T follicular helper cell (primary cell): ENCODE measurements at regions not wholly inside any gene's neighbourhood (a gene's known extent, or its start where the extent isn't known, plus 50 kb on each side); places are given as distances from the start of the nearest gene placed in this dataset.
A peak's percentile ranks its signal among the peaks of the same experiment; 100 is the strongest.
"Not testable (repeated sequence)": the region's sequence is repeated elsewhere in the genome, so short reads cannot be mapped to it uniquely, and the experiment has no call there.

ENCODE experiments used
- DNase-seq: peaks from one replicate; pipeline ENCODE4 v3.0.0-alpha.2; 2020; ENCODE audit warnings: low read depth

GRCh38 chr10:29756451-29756850 lies 121.7 kb upstream of the SVIL start:
- DNase-seq: no peak

GRCh38 chr10:29753283-29753682 lies 118.5 kb upstream of the SVIL start:
- DNase-seq: no peak

- no peak for DNase-seq
Observed at GRCh38 chr10:29751684-29752083, 116.9 kb upstream of the SVIL start.

DNA sequence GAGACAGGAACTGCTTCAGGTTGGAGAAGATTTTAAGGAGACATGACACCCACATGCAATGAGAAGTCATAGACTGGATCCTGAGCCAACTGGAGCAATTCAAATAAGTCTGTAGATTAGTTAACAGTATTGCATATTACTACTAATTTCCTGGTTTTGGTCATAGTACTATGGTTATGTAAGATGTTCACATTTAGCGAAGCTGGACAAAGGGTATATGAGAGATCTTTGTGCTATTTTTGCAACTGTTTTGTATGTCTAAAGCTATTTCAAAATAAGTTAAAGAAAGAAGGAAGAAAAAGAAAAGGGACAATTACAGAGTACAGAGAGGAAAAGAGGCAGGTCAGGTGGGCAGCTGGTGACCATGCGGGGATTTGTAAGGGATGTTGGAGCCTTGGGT lies 116.5 kb upstream of the SVIL start:
- no peak for DNase-seq

- DNase-seq: no peak
Observed at GRCh38 chr10:29749150-29749549, 114.4 kb upstream of the SVIL start.

- no peak for DNase-seq
Observed at GRCh38 chr10:29748109-29748650, 113.4 kb upstream of the SVIL start.

- DNase-seq: no peak
Observed at GRCh38 chr10:29746080-29746797, 111.5 kb upstream of the SVIL start.

- DNase-seq: no peak
Observed at GRCh38 chr10:29740981-29741545, 106.3 kb upstream of the SVIL start.

GRCh38 chr10:29738341-29738740 lies 103.6 kb upstream of the SVIL start:
- no peak for DNase-seq

DNA sequence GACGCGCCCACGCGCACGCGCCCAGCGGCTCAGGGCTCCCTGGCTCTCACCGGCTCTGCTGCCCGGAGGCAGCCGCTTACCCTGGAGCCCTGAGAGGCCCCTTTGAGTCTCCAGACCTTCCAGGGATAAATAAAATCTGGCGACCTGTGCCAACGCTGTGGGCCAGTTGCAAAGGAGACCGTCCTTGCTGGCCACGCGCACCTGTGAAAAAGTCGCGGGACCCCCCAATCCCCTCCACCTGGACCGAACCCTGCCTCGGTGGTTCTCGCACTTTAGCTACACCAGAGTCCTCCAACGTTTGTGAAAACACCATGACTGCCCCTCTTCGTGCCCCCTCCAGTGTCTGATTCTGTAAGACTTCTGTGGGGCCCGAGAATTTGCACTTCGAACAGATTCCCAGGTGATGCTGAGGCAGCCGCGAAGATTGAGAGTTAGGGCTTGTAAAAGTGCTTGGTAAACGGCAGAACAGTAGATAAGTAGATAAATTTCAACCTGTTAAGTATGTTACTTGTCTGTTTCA lies 102.4 kb upstream of the SVIL start:
- DNase-seq: no peak

DNA sequence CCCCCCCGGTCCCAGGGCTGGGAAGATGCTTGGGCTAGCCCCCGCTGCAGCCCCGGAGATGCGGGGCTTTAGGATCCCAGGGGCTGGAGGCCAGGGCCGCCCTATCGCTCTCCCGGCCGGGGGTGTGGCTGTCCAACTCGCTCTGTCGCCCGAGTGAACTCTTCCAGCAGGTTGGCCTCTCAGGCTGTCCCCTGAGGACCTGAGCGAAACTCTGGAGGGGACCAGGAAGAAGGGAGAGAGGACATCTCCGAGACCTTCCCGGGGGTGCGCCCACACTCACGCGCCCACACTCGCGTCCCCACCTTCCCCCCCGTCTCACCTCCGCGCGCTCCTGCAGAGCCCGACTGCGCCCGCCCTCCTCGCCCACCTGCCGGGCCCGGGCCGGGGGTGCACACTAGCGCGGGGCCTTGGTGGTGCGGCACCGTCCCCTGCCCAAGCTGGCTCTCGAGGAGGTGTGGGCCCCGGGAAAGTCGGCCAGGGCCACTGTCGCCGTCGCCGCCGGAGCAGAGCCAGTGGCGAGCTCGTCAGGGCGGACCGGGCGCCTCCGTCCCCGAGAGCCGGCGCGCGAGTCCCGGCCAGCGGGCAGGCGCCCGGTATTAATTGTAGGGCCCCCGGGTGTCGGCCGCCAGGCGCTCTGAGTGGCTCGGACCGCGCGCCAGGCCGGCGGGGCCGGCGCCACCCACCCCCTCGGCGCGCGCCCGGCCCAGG lies 101.7 kb upstream of the SVIL start:
- DNase-seq: peak; percentile 4

GRCh38 chr10:29735628-29736365 lies 101.0 kb upstream of the SVIL start:
- peak; percentile 55 for DNase-seq

DNA sequence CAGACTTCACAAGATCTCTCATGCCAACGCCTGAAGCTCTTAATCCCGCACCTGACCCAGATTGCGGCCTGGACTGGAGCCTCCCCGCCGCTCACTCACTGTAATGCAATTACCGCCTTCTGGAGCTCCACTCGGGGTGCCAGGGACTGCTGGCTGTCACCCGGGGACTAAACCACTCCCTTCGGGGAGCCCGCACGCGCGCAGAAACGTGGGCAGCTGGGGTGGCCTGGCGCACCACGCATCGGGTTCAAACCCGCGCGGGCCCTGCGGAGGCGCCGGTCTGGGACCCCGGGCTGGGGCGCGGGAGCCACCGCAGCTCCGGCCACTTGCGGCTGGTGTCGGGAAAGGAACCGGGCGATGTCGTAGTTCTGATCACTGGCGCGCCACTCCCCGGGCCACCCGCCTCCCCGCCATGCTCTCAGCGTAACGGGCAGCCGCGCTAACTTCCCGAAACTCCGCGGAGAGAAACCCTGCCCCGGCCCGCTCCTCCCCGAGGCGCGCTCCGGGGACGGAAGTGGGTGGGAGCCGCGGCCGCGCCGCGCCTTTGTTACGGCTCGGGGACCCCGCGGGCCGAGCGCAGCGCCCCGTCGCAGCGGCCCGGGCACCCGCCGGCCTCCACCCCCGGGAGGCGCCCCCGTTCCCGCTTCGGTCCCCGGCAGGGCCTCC lies 100.3 kb upstream of the SVIL start:
- DNase-seq: peak; percentile 9

DNA sequence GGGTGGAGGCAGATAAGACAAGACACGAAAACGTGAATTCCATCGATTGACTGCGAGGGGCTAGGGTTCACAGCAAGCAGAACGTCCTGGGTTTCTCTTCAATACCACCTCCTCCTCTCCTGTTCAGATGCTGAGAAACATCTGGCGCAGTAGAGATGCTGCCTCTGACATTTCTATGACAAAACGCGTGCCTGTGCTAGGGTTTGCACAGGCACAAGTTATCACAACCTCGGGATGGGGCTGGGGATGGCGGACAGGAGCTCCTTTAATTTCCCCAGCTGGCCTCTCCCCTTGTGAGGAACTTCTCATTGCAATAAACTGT lies 99.8 kb upstream of the SVIL start:
- no peak for DNase-seq

GRCh38 chr10:29733323-29733722 lies 98.6 kb upstream of the SVIL start:
- no peak for DNase-seq

DNA sequence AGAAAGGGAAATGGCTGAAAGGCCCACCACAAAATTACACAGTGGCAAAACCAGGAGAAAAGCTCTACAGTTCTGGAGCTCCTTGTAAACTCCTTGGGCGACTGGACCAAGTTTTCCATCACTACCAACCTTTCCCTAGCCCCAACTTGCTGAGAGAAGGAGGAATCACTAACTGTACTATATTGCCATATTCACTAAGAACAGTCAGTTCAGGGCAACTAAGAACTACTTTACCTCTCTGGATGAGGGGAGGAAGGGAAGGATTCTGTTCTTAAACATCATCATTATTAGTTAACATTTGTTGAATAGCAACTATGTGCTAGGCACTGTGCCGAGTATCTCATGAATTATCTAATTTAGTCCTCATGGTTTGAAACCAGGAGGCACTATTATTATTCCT lies 98.1 kb upstream of the SVIL start:
- DNase-seq: no peak

DNA sequence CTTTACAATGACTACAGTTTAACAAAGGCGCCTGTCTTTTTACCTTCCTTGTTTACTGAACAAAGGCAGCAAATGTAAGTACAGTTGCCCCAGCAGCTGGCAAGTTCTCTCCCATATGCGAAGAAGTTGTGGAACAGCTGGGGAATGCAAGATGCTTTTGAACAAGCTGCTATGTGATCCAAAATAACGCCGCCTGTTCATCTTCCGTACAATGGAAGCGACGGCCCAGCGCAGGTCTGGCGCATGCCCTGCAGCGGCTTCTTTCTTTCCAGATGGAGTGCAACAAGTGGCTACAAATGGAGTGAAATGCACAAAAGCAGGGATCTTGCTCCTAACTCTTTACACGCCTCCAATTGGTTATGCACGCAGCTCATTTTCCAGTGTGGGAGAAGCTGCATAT lies 97.0 kb upstream of the SVIL start:
- DNase-seq: no peak

DNA sequence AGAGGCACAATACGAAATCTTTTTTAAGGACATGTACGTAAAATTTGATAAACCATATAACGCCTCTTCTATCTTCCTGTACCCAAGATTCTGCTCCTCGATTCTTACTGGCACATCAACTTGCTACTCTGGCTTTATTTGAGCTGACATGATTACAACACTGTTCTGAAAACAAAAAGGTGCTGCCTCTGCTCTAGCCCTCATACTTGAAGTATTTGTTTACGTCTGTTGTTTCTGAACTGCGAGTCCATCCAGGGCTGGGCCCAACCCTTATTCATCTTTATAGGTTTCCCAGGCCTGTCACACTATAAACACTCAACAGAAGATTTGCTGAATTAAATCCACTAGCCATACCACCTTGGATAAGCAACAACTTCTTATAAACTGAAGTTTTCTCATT lies 96.2 kb upstream of the SVIL start:
- no peak for DNase-seq

DNA sequence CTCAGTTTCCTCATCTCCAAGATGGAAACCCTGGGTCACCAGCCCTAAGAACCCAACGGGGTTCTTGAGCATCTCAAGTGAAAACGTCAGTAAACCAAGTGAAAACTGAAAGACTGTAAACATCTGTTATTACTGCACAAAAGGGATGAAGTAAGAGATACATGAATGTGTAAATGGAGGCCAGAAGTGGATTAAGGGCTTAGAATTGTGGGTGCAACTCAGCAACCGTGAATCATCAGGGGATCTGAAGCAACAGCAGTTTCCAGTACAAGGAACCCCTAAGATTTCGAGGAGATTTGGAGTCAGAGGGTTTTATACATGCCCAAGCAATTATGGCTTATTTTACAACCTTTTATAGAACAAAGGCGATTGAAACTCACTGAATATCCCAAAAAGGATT lies 95.7 kb upstream of the SVIL start:
- no peak for DNase-seq

GRCh38 chr10:29728541-29729049 lies 93.8 kb upstream of the SVIL start:
- no peak for DNase-seq

DNA sequence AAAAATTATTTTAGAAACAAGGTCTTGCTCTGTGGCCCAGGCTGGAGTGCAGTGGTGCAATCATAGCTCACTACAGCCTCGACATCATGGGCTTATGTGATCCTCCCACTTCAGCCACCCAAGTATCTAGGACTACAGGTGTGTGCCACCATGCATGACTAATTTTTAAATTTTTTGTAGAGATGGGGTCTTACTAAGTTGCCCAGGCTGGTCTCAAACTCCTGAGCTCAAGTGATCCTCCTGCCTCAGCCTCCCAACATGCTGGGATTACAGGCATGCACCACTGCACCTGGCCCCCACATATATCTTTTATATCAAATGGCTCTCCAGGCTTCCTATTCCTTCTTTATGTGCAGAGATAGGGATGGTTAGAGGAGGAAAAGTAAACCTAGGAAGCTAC lies 91.2 kb upstream of the SVIL start:
- not testable (repeated sequence) for DNase-seq
